Prostate gland (tissue), 2 donors: ENCODE measurements at regions not wholly inside any gene's neighbourhood (a gene's known extent, or its start where the extent isn't known, plus 50 kb on each side); places are given as distances from the start of the nearest gene placed in this dataset.

Source experiments
- DNase-seq: peaks from one replicate; pipeline ENCODE4 v3.0.0-alpha.2; 2019; ENCODE audit warnings: low spot score
- H3K27ac ChIP-seq, 2 donors: fragments of 200-600 bp; sonication (generic); 2 replicates each; pipeline ENCODE4 v1.5.1; 2017 to 2019
- H3K27me3 ChIP-seq: fragments of 200-600 bp; sonication (generic); replicated peaks from 2 replicates; pipeline ENCODE4 v1.5.1; 2019; ENCODE audit not compliant: insufficient read depth
- H3K36me3 ChIP-seq, 2 donors: fragments of 200-600 bp; sonication (generic); 1 replicate in 1 of 2; 2 replicates in 1 of 2; pipeline versions ENCODE4 v1.5.1 to v1.8.1; 2017 to 2019
- H3K4me1 ChIP-seq: fragments of 200-600 bp; sonication (generic); replicated peaks from 2 replicates; pipeline ENCODE4 v1.5.1; 2019
- H3K4me3 ChIP-seq, 2 donors: fragments of 200-600 bp; sonication (generic); 2 replicates each; pipeline ENCODE4 v1.5.1; 2017 to 2019
- H3K9me3 ChIP-seq: fragments of 200-600 bp; sonication (generic); 2 replicates; pipeline ENCODE4 v1.5.1; 2017
- POLR2A ChIP-seq: fragments of 450-650 bp; IDR thresholded peaks from one replicate; pipeline ENCODE4 v1.6.1; 2016; ENCODE audit warnings: antibody characterized with exemption, mild to moderate bottlenecking
- POLR2AphosphoS5 ChIP-seq: sonication (generic); formaldehyde crosslinking; IDR thresholded peaks from one replicate; pipeline ENCODE4 v1.6.1; 2017; ENCODE audit warnings: antibody characterized with exemption
- WGBS: methylation state at CpG from one replicate; pipeline ENCODE4 v1.1.5; 2018; 5-methylcytosine and 5-hydroxymethylcytosine counted together
- intact Hi-C: fragments of 100-400 bp; cut with DNase I; formaldehyde crosslinking; loops from one replicate; pipeline ENCODE4 v1.14.2; 2022
- TF ChIP-seq, protein P1 (sequence below), 4 experiments: fragments of 200-600 bp in 2 of 4; fragments of 450-650 bp in 2 of 4; sonication (generic) in 2 of 4; IDR thresholded peaks; 1 replicate in 3 of 4; 2 replicates in 1 of 4; pipeline ENCODE4 v1.5.1; 2016 to 2019; ENCODE audit warnings: antibody characterized with exemption in 4 of 4, mild to moderate bottlenecking in 2 of 4, moderate library complexity in 2 of 4

DNA sequence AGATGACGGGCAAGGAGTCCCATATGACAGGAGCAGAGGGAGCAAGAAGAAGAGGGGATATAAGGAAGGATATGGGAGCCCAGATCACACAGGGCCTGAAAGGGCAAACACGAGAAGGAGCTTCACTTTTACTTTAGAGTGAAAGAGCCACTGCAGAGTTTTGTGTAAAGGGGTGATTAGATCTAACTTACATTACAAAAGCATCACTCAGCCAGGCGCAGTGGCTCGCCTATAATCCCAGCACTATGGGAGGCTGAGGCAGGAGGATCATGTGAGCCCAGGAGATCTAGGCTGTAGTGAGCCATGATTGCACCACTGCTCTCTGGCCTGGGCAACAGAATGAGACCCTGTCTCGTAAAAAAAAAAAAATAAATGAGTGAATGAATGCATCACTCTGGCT, 91.1 kb downstream of the MPP7 start:
- Histone ChIP-seq H3K4me1 (peaks cover 4% of the 10 kb centered on the region), H3K27me3 (no peaks in the 10 kb centered on the region), H3K27ac (no peak overlapping the region), H3K9me3 (no peaks in the 10 kb centered on the region), H3K4me3 (no peak overlapping the region), H3K36me3 (no peaks in the 10 kb centered on the region)
- DNase-seq = no peak
- intact Hi-C loops = no loop called here
- WGBS = 92% methylated on average over 5 of the region's 5 CpGs
- TF ChIP-seq POLR2A (no peak), POLR2AphosphoS5 (no peak)
- TF ChIP-seq, protein P1, sequence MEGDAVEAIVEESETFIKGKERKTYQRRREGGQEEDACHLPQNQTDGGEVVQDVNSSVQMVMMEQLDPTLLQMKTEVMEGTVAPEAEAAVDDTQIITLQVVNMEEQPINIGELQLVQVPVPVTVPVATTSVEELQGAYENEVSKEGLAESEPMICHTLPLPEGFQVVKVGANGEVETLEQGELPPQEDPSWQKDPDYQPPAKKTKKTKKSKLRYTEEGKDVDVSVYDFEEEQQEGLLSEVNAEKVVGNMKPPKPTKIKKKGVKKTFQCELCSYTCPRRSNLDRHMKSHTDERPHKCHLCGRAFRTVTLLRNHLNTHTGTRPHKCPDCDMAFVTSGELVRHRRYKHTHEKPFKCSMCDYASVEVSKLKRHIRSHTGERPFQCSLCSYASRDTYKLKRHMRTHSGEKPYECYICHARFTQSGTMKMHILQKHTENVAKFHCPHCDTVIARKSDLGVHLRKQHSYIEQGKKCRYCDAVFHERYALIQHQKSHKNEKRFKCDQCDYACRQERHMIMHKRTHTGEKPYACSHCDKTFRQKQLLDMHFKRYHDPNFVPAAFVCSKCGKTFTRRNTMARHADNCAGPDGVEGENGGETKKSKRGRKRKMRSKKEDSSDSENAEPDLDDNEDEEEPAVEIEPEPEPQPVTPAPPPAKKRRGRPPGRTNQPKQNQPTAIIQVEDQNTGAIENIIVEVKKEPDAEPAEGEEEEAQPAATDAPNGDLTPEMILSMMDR (IDR thresholded peaks at IDR 0.05) = no peak

DNA sequence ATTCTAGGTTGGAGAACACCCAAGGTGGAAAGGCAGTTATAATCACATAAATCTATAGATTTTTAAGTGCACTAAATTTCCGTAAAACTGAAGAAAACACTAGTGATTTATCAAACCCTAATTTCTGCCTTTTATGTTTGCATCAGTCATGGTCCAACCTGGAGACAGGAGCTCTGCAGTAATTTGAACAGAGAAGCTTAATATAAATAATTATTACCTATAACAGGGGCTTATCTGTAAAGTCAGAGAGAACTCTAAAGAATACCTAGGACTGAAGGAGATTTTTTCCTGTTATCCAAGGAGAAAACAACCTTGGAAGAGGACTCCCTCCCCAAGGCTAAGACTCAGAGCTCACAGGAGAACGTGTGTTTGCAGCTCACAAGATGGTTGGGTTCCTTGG, 95.1 kb downstream of the MPP7 start:
- no peak for DNase-seq
- 95% methylated on average over 2 of the region's 2 CpGs for WGBS
- H3K4me3 ChIP-seq = no peak overlapping the region
- no peaks in the 10 kb centered on the region for H3K4me1 ChIP-seq
- no peaks in the 10 kb centered on the region for H3K27me3 ChIP-seq
- no peak overlapping the region for H3K27ac ChIP-seq
- no peaks in the 10 kb centered on the region for H3K36me3 ChIP-seq
- H3K9me3 ChIP-seq = no peaks in the 10 kb centered on the region
- no peak for TF ChIP-seq POLR2AphosphoS5
- TF ChIP-seq POLR2A = no peak
- TF ChIP-seq, protein P1 (IDR thresholded peaks at IDR 0.05) = no peak
- intact Hi-C loops = no loop called here

DNA sequence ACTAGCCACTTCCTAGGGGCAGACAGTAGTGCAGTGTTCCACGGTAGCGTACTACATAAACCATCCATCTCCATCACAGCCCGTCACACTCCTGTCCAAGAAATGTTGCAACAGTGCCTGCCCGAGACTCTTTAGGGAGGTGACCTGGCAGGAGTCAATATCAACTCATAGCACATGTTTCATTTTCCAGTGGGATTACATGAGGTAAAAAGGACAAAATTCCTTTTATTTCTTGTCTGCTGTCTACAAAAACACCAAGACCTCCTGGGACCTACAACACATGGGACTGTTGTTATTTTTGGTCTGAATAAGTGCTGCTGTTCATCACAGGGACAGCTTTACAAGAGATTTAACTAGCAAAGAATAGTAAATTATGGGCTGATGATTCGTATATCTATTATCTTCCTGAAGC, 99.9 kb downstream of the MPP7 start:
- no peak for DNase-seq
- H3K36me3 ChIP-seq = no peaks in the 10 kb centered on the region
- intact Hi-C loops = no loop called here
- no peak overlapping the region for H3K27ac ChIP-seq
- TF ChIP-seq POLR2A = no peak
- no peak for TF ChIP-seq POLR2AphosphoS5
- TF ChIP-seq, protein P1 (IDR thresholded peaks at IDR 0.05) = no peak
- H3K4me3 ChIP-seq = no peak overlapping the region
- no peaks in the 10 kb centered on the region for H3K27me3 ChIP-seq
- WGBS = 48% methylated on average over 5 of the region's 5 CpGs
- no peaks in the 10 kb centered on the region for H3K9me3 ChIP-seq
- no peaks in the 10 kb centered on the region for H3K4me1 ChIP-seq

DNA sequence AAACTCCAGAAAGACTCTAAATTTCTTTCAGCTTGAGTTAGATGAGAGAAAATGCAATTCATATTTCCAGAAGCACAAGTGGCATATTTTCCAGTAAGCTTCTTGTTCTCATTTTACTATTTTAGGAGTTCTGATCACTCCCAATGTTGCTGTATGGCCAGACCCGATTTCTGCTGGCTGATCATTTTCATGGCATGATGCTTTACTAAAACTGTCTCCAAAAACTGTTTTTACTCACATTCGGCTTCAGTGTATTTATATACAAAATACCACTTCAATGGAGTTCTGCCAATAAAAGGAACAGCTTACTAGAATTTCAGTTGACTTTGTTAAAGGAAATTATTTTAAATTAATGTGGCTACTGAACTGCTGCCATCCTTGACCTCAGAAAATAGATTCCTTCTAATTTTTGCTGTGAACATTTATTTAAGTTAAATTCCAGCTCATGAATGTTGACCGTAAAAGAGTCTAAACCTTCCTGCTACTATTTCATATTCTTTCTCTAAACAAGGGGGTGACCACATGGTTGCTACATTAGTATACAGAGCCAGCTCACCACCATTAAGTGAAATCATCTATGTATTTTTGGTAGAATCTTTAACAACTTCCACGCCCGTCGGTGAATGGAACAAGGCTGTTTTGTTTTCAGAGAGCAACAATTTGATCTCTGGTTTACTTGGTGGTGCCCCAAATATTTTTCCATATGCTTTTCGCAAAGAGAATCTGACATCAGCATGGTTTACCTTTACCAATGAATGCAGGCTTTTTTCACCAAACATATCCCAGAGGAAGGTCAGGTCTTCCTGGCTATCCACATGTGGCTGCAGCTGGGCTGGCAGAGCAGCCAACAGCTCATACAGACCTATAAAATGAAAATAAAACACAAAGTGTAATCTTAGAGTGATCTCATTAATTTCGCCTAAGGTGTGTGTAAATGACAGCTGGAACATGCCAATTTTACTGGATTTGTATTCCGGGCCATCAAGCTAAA, 101.2 kb downstream of the MPP7 start:
- H3K9me3 ChIP-seq = no peaks in the 10 kb centered on the region
- H3K4me3 ChIP-seq = no peak overlapping the region
- no peaks in the 10 kb centered on the region for H3K4me1 ChIP-seq
- intact Hi-C loops = no loop called here
- H3K36me3 ChIP-seq = no peaks in the 10 kb centered on the region
- no peak overlapping the region for H3K27ac ChIP-seq
- WGBS = 67% methylated on average over 9 of the region's 9 CpGs
- DNase-seq = no peak
- TF ChIP-seq, protein P1 (IDR thresholded peaks at IDR 0.05) = no peak
- TF ChIP-seq POLR2A (no peak), POLR2AphosphoS5 (no peak)
- no peaks in the 10 kb centered on the region for H3K27me3 ChIP-seq

DNA sequence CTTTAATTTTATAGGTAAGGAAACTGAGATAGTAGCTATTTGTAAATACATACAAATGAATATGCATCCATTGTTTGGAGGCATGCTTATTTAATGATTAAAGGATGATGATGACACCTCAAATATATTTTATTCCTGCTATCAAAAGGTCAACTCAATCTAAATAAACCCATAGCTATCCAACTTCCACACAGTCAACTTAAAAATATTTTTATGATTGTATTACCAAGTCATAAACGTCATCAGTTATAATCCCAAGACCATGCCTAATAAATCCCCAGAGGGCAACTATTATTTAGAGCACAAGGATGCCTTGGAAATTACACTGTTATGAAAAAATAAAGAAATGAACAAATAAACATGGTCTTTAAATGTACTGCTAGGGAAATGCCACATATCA, 102.1 kb downstream of the MPP7 start:
- TF ChIP-seq, protein P1 (IDR thresholded peaks at IDR 0.05) = no peak
- no peak for TF ChIP-seq POLR2A
- DNase-seq = no peak
- H3K27ac ChIP-seq = no peak overlapping the region
- WGBS = 51% methylated on average over 1 of the region's 1 CpG
- intact Hi-C loops = no loop called here
- no peak overlapping the region for H3K4me3 ChIP-seq
- no peaks in the 10 kb centered on the region for H3K36me3 ChIP-seq
- no peaks in the 10 kb centered on the region for H3K4me1 ChIP-seq
- no peaks in the 10 kb centered on the region for H3K27me3 ChIP-seq
- no peaks in the 10 kb centered on the region for H3K9me3 ChIP-seq
